Body of pancreas (tissue), 4 donors: ENCODE measurements at regions not wholly inside any gene's neighbourhood (a gene's known extent, or its start where the extent isn't known, plus 50 kb on each side); places are given as distances from the start of the nearest gene placed in this dataset.

ENCODE experiments used
- CTCF ChIP-seq, 7 experiments: fragments of 450-650 bp in 4 of 7; fragments of 200-600 bp in 3 of 7; sonication (generic) in 3 of 7; IDR thresholded peaks; one replicate each; pipeline ENCODE4 v1.5.1; 2016 to 2019; ENCODE audit warnings: antibody characterized with exemption in 7 of 7
- POLR2A ChIP-seq, 3 donors: fragments of 450-650 bp; IDR thresholded peaks; one replicate each; pipeline ENCODE4 v1.6.1; 2016; ENCODE audit warnings: antibody characterized with exemption in 3 of 3, mild to moderate bottlenecking in 2 of 3

- no peak for TF ChIP-seq CTCF (IDR thresholded peaks at IDR 0.05)
- no peak for TF ChIP-seq POLR2A (IDR thresholded peaks at IDR 0.05)
Observed at GRCh38 chr9:108356806-108357205, 499.0 kb downstream of the ACTL7B start.
